ENCODE measurements at regions not wholly inside any gene's neighbourhood (a gene's known extent, or its start where the extent isn't known, plus 50 kb on each side); places are given as distances from the start of the nearest gene placed in this dataset.

DNA sequence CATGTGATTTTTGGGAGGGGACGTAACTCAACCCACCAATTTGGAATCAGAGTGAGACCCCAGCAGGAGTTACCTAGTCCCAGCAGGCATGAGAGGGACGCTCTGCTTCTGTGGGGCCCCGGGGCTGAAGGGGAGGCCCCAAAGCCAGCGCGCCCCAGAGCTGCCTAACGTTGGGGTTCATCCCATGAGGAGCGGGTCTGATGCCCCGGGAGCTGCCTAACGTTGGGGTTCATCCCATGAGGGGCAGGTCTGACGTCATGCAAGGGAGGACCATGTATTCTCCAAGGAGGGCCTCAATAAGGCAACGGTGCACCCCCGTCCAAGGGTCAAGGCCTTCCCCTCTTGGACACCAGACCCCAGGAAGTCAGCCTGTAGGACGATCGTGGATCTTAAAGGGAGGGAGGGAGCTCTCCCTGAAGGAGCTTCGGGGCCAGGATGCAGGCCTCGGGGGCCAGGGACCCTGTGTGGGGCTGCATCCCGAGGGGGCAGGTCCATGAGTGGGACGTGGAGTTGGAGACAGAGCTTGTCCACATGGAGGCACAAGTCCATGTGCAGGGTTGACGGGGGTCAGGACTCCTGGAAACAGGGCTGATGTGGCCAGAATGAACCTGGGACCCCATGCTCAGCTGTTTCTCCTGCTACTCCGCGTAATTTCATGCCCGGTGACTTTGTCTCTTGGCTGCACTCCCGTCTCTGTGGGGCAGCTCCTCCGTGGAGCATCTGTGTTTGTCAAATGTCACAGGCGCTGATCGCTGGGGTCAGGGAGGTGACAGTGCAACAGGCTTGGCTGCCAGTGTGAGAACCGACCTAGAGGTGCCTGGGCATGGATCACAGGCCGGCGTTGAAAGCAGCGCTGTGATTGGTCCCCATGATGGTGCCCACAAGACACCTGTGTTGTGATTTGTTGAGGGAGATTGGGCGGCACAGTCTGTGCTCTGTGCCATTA lies 1029.1 kb downstream of the BRD1 start:
- TF ChIP-seq, protein P1, sequence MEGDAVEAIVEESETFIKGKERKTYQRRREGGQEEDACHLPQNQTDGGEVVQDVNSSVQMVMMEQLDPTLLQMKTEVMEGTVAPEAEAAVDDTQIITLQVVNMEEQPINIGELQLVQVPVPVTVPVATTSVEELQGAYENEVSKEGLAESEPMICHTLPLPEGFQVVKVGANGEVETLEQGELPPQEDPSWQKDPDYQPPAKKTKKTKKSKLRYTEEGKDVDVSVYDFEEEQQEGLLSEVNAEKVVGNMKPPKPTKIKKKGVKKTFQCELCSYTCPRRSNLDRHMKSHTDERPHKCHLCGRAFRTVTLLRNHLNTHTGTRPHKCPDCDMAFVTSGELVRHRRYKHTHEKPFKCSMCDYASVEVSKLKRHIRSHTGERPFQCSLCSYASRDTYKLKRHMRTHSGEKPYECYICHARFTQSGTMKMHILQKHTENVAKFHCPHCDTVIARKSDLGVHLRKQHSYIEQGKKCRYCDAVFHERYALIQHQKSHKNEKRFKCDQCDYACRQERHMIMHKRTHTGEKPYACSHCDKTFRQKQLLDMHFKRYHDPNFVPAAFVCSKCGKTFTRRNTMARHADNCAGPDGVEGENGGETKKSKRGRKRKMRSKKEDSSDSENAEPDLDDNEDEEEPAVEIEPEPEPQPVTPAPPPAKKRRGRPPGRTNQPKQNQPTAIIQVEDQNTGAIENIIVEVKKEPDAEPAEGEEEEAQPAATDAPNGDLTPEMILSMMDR (IDR thresholded peaks at IDR 0.05; ENCODE audit: insufficient read depth, low read depth, low read length), result no peak
- H3K36me3 ChIP-seq (ENCODE audit: control insufficient read depth, insufficient read depth, low read length), result no peaks in the 10 kb centered on the region
- DNase-seq (ENCODE audit: low read depth), result no peak
- no peaks in the 10 kb centered on the region for H3K27me3 ChIP-seq (ENCODE audit: control insufficient read depth, insufficient read depth, low read length)
- no peak overlapping the region for H3K4me3 ChIP-seq (ENCODE audit: low read depth, low read length)
- POLR2A ChIA-PET, result no interaction called here
- CTCF ChIA-PET, result no interaction called here

DNA sequence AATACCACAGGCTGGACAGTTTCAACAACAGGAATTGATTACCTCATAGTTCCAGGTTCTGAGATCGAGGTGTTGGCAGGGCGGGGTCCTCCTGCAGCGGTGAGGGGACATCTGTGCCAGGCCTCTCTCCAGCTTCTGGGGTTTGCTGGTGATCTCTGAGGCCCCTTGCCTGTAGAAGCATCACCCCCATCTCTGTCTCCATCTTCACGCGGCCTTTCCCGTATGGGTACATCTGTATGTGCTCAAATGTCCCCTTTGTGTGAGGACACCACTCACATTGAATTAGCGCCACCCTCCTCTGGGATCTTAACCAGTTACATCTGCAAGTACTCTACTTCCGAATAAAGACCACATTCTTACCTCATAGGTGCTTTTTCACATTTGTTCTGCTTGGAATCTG lies 1029.9 kb downstream of the BRD1 start:
- Histone ChIP-seq H3K36me3 (ENCODE audit: control insufficient read depth, insufficient read depth, low read length) (no peaks in the 10 kb centered on the region), H3K27me3 (ENCODE audit: control insufficient read depth, insufficient read depth, low read length) (no peaks in the 10 kb centered on the region), H3K4me3 (ENCODE audit: low read depth, low read length) (no peak overlapping the region)
- ChIA-PET CTCF (no interaction called here), POLR2A (no interaction called here)
- TF ChIP-seq, protein P1 (IDR thresholded peaks at IDR 0.05; ENCODE audit: insufficient read depth, low read depth, low read length), result no peak
- DNase-seq (ENCODE audit: low read depth), result no peak

DNA sequence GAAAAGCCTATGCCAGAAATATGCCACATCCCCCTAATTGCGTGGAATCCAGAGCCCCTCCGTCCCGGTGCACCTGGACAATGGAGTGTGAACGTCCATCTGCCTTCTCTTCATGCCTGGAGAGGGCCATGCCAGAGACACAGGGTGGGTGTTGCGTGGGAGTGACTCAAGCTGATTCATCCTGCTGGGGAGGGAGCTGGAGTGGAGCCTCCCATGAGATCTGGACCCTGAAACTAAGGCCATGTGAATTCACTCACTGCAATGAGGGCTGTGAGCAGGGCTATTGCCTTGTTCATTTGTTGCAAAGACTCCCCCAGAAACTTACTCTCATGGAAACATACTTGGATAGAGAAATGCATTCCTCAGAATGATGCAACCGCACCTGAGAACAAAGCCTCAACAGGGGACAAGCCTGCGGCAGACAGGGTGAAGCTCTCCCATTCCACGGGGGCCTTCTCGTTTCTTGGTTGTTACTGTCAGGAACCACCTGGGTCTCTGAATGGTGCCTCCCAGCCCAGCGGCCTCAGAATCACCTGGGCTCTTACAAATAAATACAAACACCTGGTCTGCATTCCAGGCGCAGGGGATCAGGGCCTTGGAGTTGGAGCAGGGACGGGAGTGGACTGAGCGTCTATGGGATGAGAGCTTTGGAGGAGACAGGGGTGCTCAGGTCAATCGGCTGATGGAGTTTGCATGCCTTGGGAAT lies 1031.2 kb downstream of the BRD1 start:
- ChIA-PET POLR2A (no interaction called here), CTCF (no interaction called here)
- no peak for DNase-seq (ENCODE audit: low read depth)
- TF ChIP-seq, protein P1 (IDR thresholded peaks at IDR 0.05; ENCODE audit: insufficient read depth, low read depth, low read length), result no peak
- H3K36me3 ChIP-seq (ENCODE audit: control insufficient read depth, insufficient read depth, low read length), result no peaks in the 10 kb centered on the region
- H3K27me3 ChIP-seq (ENCODE audit: control insufficient read depth, insufficient read depth, low read length), result no peaks in the 10 kb centered on the region
- H3K4me3 ChIP-seq (ENCODE audit: low read depth, low read length), result no peak overlapping the region

DNA sequence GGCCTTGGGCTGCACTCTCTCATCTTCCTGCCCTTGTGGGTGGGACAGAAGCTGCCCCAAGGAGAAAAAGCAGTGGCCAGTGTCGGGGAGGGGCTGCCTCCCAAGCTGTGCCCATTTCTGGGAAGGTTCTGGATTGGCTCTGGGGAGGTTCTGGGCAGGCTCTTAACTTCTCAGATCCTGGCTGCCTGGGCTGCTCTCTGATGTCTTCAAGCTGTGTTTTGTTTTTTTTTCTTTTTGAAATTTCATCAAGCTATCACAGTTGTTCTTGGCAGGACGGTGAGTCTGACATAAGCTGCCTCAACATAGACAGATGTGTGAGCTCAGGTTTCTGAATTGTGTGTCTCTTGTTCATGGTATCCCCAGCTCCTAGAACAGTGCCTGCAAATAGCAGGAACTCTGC lies 1032.0 kb downstream of the BRD1 start:
- ChIA-PET POLR2A (no interaction called here), CTCF (no interaction called here)
- TF ChIP-seq, protein P1 (IDR thresholded peaks at IDR 0.05; ENCODE audit: insufficient read depth, low read depth, low read length), result no peak
- H3K36me3 ChIP-seq (ENCODE audit: control insufficient read depth, insufficient read depth, low read length), result no peaks in the 10 kb centered on the region
- no peak overlapping the region for H3K4me3 ChIP-seq (ENCODE audit: low read depth, low read length)
- DNase-seq (ENCODE audit: low read depth), result no peak
- no peaks in the 10 kb centered on the region for H3K27me3 ChIP-seq (ENCODE audit: control insufficient read depth, insufficient read depth, low read length)

DNA sequence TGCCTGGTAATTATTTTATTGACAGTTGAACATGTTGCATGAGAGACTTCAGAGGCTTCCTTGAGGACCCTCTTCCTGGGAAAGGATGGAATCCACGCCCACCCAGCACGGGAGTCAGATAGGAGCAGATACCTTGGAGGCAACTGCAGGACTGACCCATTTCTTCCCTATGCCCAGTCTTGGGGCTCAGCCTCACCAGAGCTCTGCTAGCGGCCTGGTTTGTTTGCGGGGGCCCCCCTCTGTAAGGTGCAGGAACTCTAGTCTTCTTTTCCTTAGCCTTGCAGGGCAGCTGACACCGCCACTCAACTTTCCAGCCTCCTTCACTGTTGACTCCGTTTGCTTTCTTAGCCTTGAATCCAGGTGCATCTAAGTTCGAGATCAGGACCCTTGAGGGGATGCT lies 1032.8 kb downstream of the BRD1 start:
- H3K36me3 ChIP-seq (ENCODE audit: control insufficient read depth, insufficient read depth, low read length), result no peaks in the 10 kb centered on the region
- DNase-seq (ENCODE audit: low read depth), result no peak
- ChIA-PET POLR2A (no interaction called here), CTCF (no interaction called here)
- H3K27me3 ChIP-seq (ENCODE audit: control insufficient read depth, insufficient read depth, low read length), result no peaks in the 10 kb centered on the region
- TF ChIP-seq, protein P1 (IDR thresholded peaks at IDR 0.05; ENCODE audit: insufficient read depth, low read depth, low read length), result no peak
- H3K4me3 ChIP-seq (ENCODE audit: low read depth, low read length), result no peak overlapping the region

Measured in BJ (cell line).